Fibroblast of the aortic adventitia (primary cell): ENCODE measurements at regions not wholly inside any gene's neighbourhood (a gene's known extent, or its start where the extent isn't known, plus 50 kb on each side); places are given as distances from the start of the nearest gene placed in this dataset.
A peak's percentile ranks its signal among the peaks of the same experiment; 100 is the strongest.

Experiments used
- DNase-seq: peaks from one replicate; pipeline ENCODE4 v3.0.0-alpha.2; 2010; ENCODE audit warnings: low read depth
- H3K4me3 ChIP-seq: 2 replicates; pipeline ENCODE4 v1.5.1; 2011; ENCODE audit warnings: low read depth, mild to moderate bottlenecking, control low read depth, low read length, moderate library complexity
- TF ChIP-seq, protein P1 (sequence below): IDR thresholded peaks from 2 replicates; pipeline ENCODE4 v1.5.1; 2011; ENCODE audit warnings: mild to moderate bottlenecking, low read length, control low read depth, inconsistent platforms; ENCODE audit not compliant: insufficient read depth

GRCh38 chr6:121879149-121879548 lies 443.7 kb downstream of the GJA1 start:
- TF ChIP-seq, protein P1, sequence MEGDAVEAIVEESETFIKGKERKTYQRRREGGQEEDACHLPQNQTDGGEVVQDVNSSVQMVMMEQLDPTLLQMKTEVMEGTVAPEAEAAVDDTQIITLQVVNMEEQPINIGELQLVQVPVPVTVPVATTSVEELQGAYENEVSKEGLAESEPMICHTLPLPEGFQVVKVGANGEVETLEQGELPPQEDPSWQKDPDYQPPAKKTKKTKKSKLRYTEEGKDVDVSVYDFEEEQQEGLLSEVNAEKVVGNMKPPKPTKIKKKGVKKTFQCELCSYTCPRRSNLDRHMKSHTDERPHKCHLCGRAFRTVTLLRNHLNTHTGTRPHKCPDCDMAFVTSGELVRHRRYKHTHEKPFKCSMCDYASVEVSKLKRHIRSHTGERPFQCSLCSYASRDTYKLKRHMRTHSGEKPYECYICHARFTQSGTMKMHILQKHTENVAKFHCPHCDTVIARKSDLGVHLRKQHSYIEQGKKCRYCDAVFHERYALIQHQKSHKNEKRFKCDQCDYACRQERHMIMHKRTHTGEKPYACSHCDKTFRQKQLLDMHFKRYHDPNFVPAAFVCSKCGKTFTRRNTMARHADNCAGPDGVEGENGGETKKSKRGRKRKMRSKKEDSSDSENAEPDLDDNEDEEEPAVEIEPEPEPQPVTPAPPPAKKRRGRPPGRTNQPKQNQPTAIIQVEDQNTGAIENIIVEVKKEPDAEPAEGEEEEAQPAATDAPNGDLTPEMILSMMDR = no peak
- no peak overlapping the region for H3K4me3 ChIP-seq
- peak; percentile 95 for DNase-seq

GRCh38 chr6:121880831-121881230 lies 445.4 kb downstream of the GJA1 start:
- H3K4me3 ChIP-seq = no peak overlapping the region
- TF ChIP-seq, protein P1 = no peak
- no peak for DNase-seq

- no peak overlapping the region for H3K4me3 ChIP-seq
- DNase-seq = peak; percentile 90
- TF ChIP-seq, protein P1 = no peak
These were observed 446.7 kb downstream of the GJA1 start for GRCh38 chr6:121881974-121882667.

- TF ChIP-seq, protein P1 = no peak
- no peak overlapping the region for H3K4me3 ChIP-seq
- DNase-seq = peak; percentile 50
These were observed 448.6 kb downstream of the GJA1 start for GRCh38 chr6:121884091-121884490.

DNA sequence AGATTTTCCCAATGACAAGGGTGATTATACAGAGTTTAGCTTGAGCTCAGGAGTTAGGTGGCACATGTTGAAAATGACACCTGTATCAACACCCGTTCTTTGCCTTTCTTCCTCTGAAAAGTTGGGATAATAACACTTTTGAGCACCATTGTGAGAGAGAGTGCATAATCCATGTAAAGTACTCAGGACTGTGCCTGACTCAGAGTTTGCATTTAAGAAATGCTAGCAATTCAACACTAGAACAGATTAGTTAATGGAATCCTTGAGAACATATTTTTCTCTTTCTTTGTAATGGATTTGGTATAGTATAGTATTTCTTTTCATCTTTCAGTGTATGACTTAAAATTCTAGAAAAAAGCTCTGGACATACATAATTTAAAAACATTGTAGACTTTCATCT lies 449.2 kb downstream of the GJA1 start:
- TF ChIP-seq, protein P1 = no peak

DNA sequence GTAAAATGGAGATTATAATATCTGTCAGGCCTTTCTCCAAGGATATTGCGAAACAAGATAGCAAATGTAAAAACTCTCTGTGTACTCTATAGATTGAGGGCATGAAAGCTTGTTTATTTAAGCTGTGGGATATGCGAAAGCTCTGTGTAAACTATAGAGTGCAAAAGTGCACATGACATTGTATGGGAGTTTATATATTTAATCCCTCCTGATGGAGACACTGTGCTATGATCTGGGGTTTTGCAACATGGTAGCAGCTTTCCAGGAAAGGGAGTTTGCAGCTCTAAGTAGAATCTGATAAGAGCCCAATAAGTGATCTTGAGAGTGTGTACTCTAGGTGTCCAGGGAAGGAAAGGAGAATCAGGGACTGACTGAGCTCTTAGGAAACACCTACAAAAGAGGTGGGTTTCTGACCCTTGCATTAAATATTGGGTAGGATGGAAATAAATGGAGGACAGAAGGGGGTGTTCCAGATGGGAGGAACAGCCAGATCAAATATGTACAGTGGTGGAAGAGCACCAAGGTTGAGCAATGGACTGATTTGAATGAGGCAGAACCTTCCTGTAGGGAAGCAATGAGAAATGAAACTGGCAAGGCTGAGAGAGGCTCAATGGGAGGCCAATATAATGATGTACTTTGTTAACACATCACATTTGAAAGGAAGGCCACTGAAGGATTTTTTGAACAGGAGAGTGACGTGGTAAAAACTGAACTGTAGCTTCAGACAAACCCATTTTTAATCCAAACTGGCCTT lies 450.1 kb downstream of the GJA1 start:
- no peak overlapping the region for H3K4me3 ChIP-seq
- DNase-seq = peak; percentile 73
- TF ChIP-seq, protein P1 = no peak

More for the DNA sequence above, 449.2 kb downstream of the GJA1 start:
- DNase-seq = no peak
- no peak overlapping the region for H3K4me3 ChIP-seq
